ENCODE measurements at regions not wholly inside any gene's neighbourhood (a gene's known extent, or its start where the extent isn't known, plus 50 kb on each side); places are given as distances from the start of the nearest gene placed in this dataset.
A peak's percentile ranks its signal among the peaks of the same experiment; 100 is the strongest.

- no peaks in the 10 kb centered on the region for H3K27me3 ChIP-seq (ENCODE audit: control insufficient read depth, insufficient read depth, low read length)
- H3K27ac ChIP-seq (ENCODE audit: low read depth in 2 of 2, low read length in 2 of 2): no peak overlapping the region
- H3K36me3 ChIP-seq (ENCODE audit: control insufficient read depth in 2 of 3, insufficient read depth in 3 of 3, low read length in 3 of 3): no peaks in the 10 kb centered on the region
- no peaks in the 10 kb centered on the region for H3K9me3 ChIP-seq (ENCODE audit: control insufficient read depth in 2 of 3, insufficient read depth in 1 of 3, low read length in 3 of 3)
- H3K4me3 ChIP-seq (ENCODE audit: low read length in 3 of 3): no peak overlapping the region
- FAIRE-seq: no peak
- intact Hi-C loops (cut with DNase I): no loop called here
- no peak for TF ChIP-seq CTCF (IDR thresholded peaks at IDR 0.05; ENCODE audit: borderline replicate concordance, extremely low read depth, insufficient read depth)
- H3K9ac ChIP-seq (ENCODE audit: low read length in 3 of 3): no peak overlapping the region
- DNase-seq: no peak
- no peaks in the 10 kb centered on the region for H3K4me1 ChIP-seq (ENCODE audit: control insufficient read depth in 2 of 3, insufficient read depth in 2 of 3, low read depth in 1 of 3, low read length in 3 of 3)
Measured at GRCh38 chr13:39251340-39251739, 213.1 kb downstream of the NHLRC3 start.

- Histone ChIP-seq H3K27me3 (ENCODE audit: control insufficient read depth, insufficient read depth, low read length) (no peaks in the 10 kb centered on the region), H3K4me1 (ENCODE audit: control insufficient read depth in 2 of 3, insufficient read depth in 2 of 3, low read depth in 1 of 3, low read length in 3 of 3) (no peaks in the 10 kb centered on the region), H3K9me3 (ENCODE audit: control insufficient read depth in 2 of 3, insufficient read depth in 1 of 3, low read length in 3 of 3) (no peaks in the 10 kb centered on the region), H3K36me3 (ENCODE audit: control insufficient read depth in 2 of 3, insufficient read depth in 3 of 3, low read length in 3 of 3) (no peaks in the 10 kb centered on the region), H3K4me3 (ENCODE audit: low read length in 3 of 3) (no peak overlapping the region), H3K9ac (ENCODE audit: low read length in 3 of 3) (no peak overlapping the region), H3K27ac (ENCODE audit: low read depth in 2 of 2, low read length in 2 of 2) (no peak overlapping the region)
- DNase-seq: peak in 1 of 5 donors; percentile 36
- intact Hi-C loops (cut with DNase I): no loop called here
- no peak for TF ChIP-seq CTCF (IDR thresholded peaks at IDR 0.05; ENCODE audit: borderline replicate concordance, extremely low read depth, insufficient read depth)
- FAIRE-seq: no peak
Measured at GRCh38 chr13:39253774-39254173, 215.5 kb downstream of the NHLRC3 start.

- TF ChIP-seq CTCF (IDR thresholded peaks at IDR 0.05; ENCODE audit: borderline replicate concordance, extremely low read depth, insufficient read depth): no peak
- no peaks in the 10 kb centered on the region for H3K9me3 ChIP-seq (ENCODE audit: control insufficient read depth in 2 of 3, insufficient read depth in 1 of 3, low read length in 3 of 3)
- H3K9ac ChIP-seq (ENCODE audit: low read length in 3 of 3): no peak overlapping the region
- no peaks in the 10 kb centered on the region for H3K4me1 ChIP-seq (ENCODE audit: control insufficient read depth in 2 of 3, insufficient read depth in 2 of 3, low read depth in 1 of 3, low read length in 3 of 3)
- no peak for FAIRE-seq
- H3K27me3 ChIP-seq (ENCODE audit: control insufficient read depth, insufficient read depth, low read length): no peaks in the 10 kb centered on the region
- H3K4me3 ChIP-seq (ENCODE audit: low read length in 3 of 3): no peak overlapping the region
- no peak overlapping the region for H3K27ac ChIP-seq (ENCODE audit: low read depth in 2 of 2, low read length in 2 of 2)
- intact Hi-C loops (cut with DNase I): no loop called here
- peak in 2 of 5 donors; percentile 38 to 39 for DNase-seq
- H3K36me3 ChIP-seq (ENCODE audit: control insufficient read depth in 2 of 3, insufficient read depth in 3 of 3, low read length in 3 of 3): no peaks in the 10 kb centered on the region
Measured at GRCh38 chr13:39254601-39255000, 216.3 kb downstream of the NHLRC3 start.

GRCh38 chr13:39257642-39258041, 219.4 kb downstream of the NHLRC3 start:
- no peak for FAIRE-seq
- no peak for TF ChIP-seq CTCF (IDR thresholded peaks at IDR 0.05; ENCODE audit: borderline replicate concordance, extremely low read depth, insufficient read depth)
- intact Hi-C loops (cut with DNase I): no loop called here

More at GRCh38 chr13:39257642-39258041, 219.4 kb downstream of the NHLRC3 start:
- no peak for DNase-seq
- Histone ChIP-seq H3K27ac (ENCODE audit: low read depth in 2 of 2, low read length in 2 of 2) (no peak overlapping the region), H3K27me3 (ENCODE audit: control insufficient read depth, insufficient read depth, low read length) (no peaks in the 10 kb centered on the region), H3K9me3 (ENCODE audit: control insufficient read depth in 2 of 3, insufficient read depth in 1 of 3, low read length in 3 of 3) (no peaks in the 10 kb centered on the region), H3K36me3 (ENCODE audit: control insufficient read depth in 2 of 3, insufficient read depth in 3 of 3, low read length in 3 of 3) (no peaks in the 10 kb centered on the region), H3K4me3 (ENCODE audit: low read length in 3 of 3) (no peak overlapping the region), H3K4me1 (ENCODE audit: control insufficient read depth in 2 of 3, insufficient read depth in 2 of 3, low read depth in 1 of 3, low read length in 3 of 3) (no peaks in the 10 kb centered on the region), H3K9ac (ENCODE audit: low read length in 3 of 3) (no peak overlapping the region)

Measured in kidney (tissue), 13 donors.